ENCODE measurements at regions not wholly inside any gene's neighbourhood (a gene's known extent, or its start where the extent isn't known, plus 50 kb on each side); places are given as distances from the start of the nearest gene placed in this dataset.

GRCh38 chr5:58135571-58136335 lies 324.1 kb downstream of the PLK2 start:
- TF ChIP-seq CTCF (IDR thresholded peaks at IDR 0.05; ENCODE audit: low read length) (no peak), EZH2 (optimal IDR thresholded peaks at IDR 0.05; ENCODE audit: low read depth, low read length) (no peak), EZH2phosphoT487 (IDR thresholded peaks at IDR 0.05; ENCODE audit: low read length) (no peak)

Data from MM.1S (cell line).